ENCODE measurements at regions not wholly inside any gene's neighbourhood (a gene's known extent, or its start where the extent isn't known, plus 50 kb on each side); places are given as distances from the start of the nearest gene placed in this dataset.

- no peak overlapping the region for H3K27ac ChIP-seq (ENCODE audit: low read length in 2 of 2)
- TF ChIP-seq CTCF (IDR thresholded peaks at IDR 0.05) = no peak
- intact Hi-C loops (cut with micrococcal nuclease) = no loop called here
- no peaks in the 10 kb centered on the region for H3K79me2 ChIP-seq (ENCODE audit: control insufficient read depth, insufficient read depth, low read length)
- no peak overlapping the region for H3K9ac ChIP-seq (ENCODE audit: low read length)
- H3K4me2 ChIP-seq (replicated peaks; ENCODE audit: low read depth, low read length, poor library complexity, severe bottlenecking) = no peak overlapping the region
- no peak overlapping the region for H3K4me3 Mint-ChIP-seq
- 94% methylated on average over 2 of the region's 2 CpGs for WGBS (ENCODE audit: insufficient coverage)
- ChIA-PET CTCF (no interaction called here), POLR2A (no interaction called here)
- no peak overlapping the region for H2AFZ ChIP-seq (ENCODE audit: insufficient read depth, low read depth, low read length, poor library complexity, severe bottlenecking)
- H3K36me3 ChIP-seq (replicated peaks in 1 of 2; ENCODE audit: control extremely low read depth in 1 of 2, control insufficient read depth in 1 of 2, extremely low read depth in 1 of 2, insufficient read depth in 2 of 2, low read length in 1 of 2) = no peaks in the 10 kb centered on the region
- no peak overlapping the region for H3K27ac Mint-ChIP-seq
- H3K4me1 ChIP-seq (ENCODE audit: control insufficient read depth in 2 of 2, insufficient read depth in 2 of 2, low read length in 2 of 2) = no peaks in the 10 kb centered on the region
- H3K9me3 Mint-ChIP-seq (ENCODE audit: insufficient read depth) = no peaks in the 10 kb centered on the region
- no peak overlapping the region for H3K4me3 ChIP-seq (ENCODE audit: control extremely low read depth in 1 of 5, extremely low read depth in 1 of 5, insufficient read depth in 1 of 5, low read depth in 2 of 5, low read length in 4 of 5)
- no peak for DNase-seq
- H3K9me3 ChIP-seq (ENCODE audit: control extremely low read depth in 1 of 3, control insufficient read depth in 2 of 3, insufficient read depth in 1 of 3, low read length in 2 of 3) = no peaks in the 10 kb centered on the region
- no peak for ATAC-seq (ENCODE audit: low read depth)
- H3K4me1 Mint-ChIP-seq = peaks cover 5% of the 10 kb centered on the region
- H3K27me3 ChIP-seq (replicated peaks in 1 of 4; ENCODE audit: control extremely low read depth in 1 of 4, control insufficient read depth in 3 of 4, insufficient read depth in 4 of 4, low read length in 3 of 4) = no peaks in the 10 kb centered on the region
- H3K27me3 Mint-ChIP-seq = peaks cover 6% of the 10 kb centered on the region
- H4K20me1 ChIP-seq (ENCODE audit: control insufficient read depth, insufficient read depth, low read length, poor library complexity, severe bottlenecking) = no peaks in the 10 kb centered on the region
These were observed 66.6 kb upstream of the C1QTNF9B start for GRCh38 chr13:23963947-23964346.

GRCh38 chr13:23965346-23965745, 68.0 kb upstream of the C1QTNF9B start:
- no peak for ATAC-seq (ENCODE audit: low read depth)
- Histone ChIP-seq H3K9me3 (ENCODE audit: control extremely low read depth in 1 of 3, control insufficient read depth in 2 of 3, insufficient read depth in 1 of 3, low read length in 2 of 3) (no peaks in the 10 kb centered on the region), H3K79me2 (ENCODE audit: control insufficient read depth, insufficient read depth, low read length) (no peaks in the 10 kb centered on the region), H4K20me1 (ENCODE audit: control insufficient read depth, insufficient read depth, low read length, poor library complexity, severe bottlenecking) (no peaks in the 10 kb centered on the region), H3K9ac (ENCODE audit: low read length) (no peak overlapping the region), H3K4me2 (replicated peaks; ENCODE audit: low read depth, low read length, poor library complexity, severe bottlenecking) (no peak overlapping the region), H3K36me3 (replicated peaks in 1 of 2; ENCODE audit: control extremely low read depth in 1 of 2, control insufficient read depth in 1 of 2, extremely low read depth in 1 of 2, insufficient read depth in 2 of 2, low read length in 1 of 2) (no peaks in the 10 kb centered on the region), H3K27ac (ENCODE audit: low read length in 2 of 2) (no peak overlapping the region), H2AFZ (ENCODE audit: insufficient read depth, low read depth, low read length, poor library complexity, severe bottlenecking) (no peak overlapping the region), H3K27me3 (replicated peaks in 1 of 4; ENCODE audit: control extremely low read depth in 1 of 4, control insufficient read depth in 3 of 4, insufficient read depth in 4 of 4, low read length in 3 of 4) (no peaks in the 10 kb centered on the region), H3K4me1 (ENCODE audit: control insufficient read depth in 2 of 2, insufficient read depth in 2 of 2, low read length in 2 of 2) (no peaks in the 10 kb centered on the region), H3K4me3 (ENCODE audit: control extremely low read depth in 1 of 5, extremely low read depth in 1 of 5, insufficient read depth in 1 of 5, low read depth in 2 of 5, low read length in 4 of 5) (no peak overlapping the region)
- H3K4me1 Mint-ChIP-seq = peaks cover 5% of the 10 kb centered on the region
- no peak for TF ChIP-seq EZH2 (IDR thresholded peaks at IDR 0.05; ENCODE audit: borderline replicate concordance, insufficient read depth, low read depth, low read length, poor library complexity, severe bottlenecking)
- TF ChIP-seq CTCF (IDR thresholded peaks at IDR 0.05) = no peak
- H3K9me3 Mint-ChIP-seq (ENCODE audit: insufficient read depth) = no peaks in the 10 kb centered on the region
- DNase-seq = no peak
- POLR2A ChIA-PET = no interaction called here
- WGBS (ENCODE audit: insufficient coverage) = 95% methylated on average over 2 of the region's 5 CpGs
- H3K4me3 Mint-ChIP-seq = no peak overlapping the region
- CTCF ChIA-PET = interaction anchor here (0.7 to 1.1 kb wide), 2 partner anchors 9 to 815 kb away, joined by 3 read pairs; no protein-coding TSS in a partner anchor
- peaks cover 6% of the 10 kb centered on the region for H3K27me3 Mint-ChIP-seq
- intact Hi-C loops (cut with micrococcal nuclease) = no loop called here
- no peak overlapping the region for H3K27ac Mint-ChIP-seq
